Glomerular endothelial cell (primary cell): ENCODE measurements at regions not wholly inside any gene's neighbourhood (a gene's known extent, or its start where the extent isn't known, plus 50 kb on each side); places are given as distances from the start of the nearest gene placed in this dataset.
"Not testable (repeated sequence)": the region's sequence is repeated elsewhere in the genome, so short reads cannot be mapped to it uniquely, and the experiment has no call there.

Experiments
- DNase-seq: peaks from one replicate; pipeline ENCODE4 v3.0.0-alpha.2; 2011; ENCODE audit warnings: low read depth, low spot score; ENCODE audit errors: extremely low read depth

DNA sequence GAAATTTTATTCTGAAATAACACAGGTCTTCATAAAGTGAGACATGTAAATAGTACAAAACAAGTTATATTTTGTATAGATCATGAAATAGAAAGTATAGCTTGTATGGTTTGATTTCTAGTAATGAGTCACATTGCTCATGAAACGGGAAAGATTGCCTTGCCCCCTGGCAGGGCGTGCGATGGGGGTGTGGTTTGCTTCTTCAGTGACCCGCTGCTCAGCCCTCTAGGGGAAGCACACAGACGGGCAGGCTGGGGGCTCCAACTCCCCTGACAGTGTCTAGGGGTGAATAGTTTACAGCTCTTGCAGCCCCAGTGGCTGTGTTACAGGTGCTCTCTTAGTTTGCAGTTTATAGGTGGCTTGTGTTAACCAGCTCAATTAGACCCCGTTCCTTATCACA is 170.5 kb upstream of the RGS17 start:
- DNase-seq = no peak

DNA sequence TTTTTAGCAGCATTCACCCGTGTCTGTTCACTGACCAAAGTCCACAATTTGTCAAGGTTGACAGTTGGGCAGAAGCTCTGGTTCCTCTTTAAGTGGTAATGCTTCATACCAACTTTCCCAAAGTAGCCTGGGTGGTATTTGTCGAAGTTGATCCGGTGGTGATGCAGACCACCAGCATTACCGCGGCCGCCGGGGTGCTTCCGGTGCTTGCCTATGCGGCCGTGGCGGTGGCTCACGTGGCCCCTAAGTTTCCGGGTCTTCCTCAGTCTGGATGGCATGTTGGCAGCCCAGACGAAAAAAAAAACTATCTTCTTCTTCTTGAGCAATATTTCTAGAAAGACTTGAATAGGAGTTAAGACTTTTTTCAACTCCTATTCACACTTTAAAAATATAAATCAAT is 151.4 kb upstream of the RGS17 start:
- DNase-seq = not testable (repeated sequence)

DNA sequence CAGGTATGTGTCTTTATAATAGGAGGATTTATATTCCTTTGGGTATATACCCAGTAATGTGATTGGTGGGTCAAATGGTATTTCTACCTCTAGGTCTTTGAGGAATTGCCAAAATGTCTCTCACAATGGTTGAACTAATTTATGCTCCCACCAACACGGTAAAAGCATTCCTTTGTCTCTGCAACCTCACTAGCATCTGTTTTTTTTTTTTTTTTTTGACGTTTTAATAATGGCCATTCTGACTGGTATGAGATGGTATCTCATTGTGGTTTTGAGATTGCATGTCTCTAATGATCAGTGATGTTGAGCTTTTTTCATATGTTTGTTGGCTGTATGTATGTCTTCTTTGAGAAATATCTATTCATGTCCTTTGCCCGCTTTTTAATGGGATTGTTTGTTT is 144.9 kb upstream of the RGS17 start:
- no peak for DNase-seq

DNA sequence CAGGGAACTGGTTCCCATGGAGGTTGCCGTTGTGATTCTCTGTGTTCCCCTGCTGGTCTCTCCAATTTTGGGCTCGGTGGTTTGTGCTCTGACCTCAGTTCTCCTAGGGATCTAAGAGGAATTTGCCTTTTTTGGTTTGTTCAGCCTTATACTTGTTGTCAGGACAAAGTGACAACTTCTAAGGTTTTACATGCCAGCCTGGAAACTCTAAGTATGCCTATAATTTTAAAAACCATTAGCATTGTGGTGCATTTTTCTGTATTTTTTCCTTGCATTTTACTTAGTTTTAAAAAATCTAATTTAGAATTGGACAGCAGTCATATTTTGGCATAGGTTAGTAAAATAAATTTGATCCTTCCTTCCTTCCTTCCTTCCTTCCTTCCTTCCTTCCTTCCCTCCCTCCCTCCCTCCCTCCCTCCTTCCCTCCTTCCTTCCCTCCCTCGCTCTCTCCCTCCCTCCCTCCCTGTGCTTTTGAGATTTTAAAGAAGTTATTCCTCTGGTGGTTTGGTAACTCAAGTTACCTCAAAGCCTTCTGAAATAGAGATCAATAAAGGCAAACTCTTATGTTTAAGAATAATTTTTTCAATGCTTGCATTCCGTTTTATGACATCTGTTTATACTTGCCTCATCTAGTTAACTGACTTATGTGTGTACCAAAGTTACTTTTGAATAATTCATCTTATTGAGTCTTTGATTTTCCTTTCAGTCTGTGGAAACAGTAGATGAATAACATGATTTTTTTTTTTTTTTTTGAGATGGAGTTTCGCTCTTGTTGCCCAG is 141.3 kb upstream of the RGS17 start:
- no peak for DNase-seq

DNA sequence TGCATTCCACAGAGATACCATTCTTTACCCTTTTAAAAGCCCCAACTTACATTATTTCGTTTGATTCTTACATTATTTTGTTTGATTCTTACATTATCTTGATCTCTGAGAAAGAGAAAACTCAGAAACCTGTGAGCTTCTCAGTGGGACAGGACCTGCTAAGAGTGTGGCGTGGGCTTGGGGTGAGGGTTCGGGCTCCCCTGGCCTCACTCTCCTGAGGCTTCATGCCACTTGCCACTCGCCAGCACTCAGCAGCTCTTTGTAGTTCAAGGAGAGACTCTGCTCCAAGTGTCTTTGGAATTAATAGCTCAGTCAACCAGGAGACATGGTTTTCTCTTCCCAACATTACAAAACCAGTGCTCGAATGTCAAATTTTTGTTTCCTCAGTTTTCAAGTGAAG is 132.4 kb upstream of the RGS17 start:
- DNase-seq = no peak

DNA sequence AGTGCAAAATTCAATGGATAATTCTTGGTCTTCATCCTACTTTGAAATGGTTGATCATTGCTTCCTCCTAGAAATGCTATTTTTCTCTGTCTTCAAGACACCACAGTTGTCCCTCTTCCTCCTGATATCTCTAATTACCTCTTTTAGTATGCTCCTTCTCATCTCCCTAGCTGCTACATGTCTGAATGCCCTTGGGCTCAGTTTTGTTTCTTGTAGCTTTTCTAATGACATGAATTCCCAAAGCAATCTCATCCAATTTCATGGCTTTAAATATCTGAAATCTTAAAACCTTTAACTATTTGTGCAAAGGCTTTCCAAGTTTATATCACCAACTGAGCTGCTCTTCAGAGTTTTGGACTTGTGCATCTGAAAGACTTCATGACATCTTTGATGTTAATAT is 120.2 kb upstream of the RGS17 start:
- no peak for DNase-seq

DNA sequence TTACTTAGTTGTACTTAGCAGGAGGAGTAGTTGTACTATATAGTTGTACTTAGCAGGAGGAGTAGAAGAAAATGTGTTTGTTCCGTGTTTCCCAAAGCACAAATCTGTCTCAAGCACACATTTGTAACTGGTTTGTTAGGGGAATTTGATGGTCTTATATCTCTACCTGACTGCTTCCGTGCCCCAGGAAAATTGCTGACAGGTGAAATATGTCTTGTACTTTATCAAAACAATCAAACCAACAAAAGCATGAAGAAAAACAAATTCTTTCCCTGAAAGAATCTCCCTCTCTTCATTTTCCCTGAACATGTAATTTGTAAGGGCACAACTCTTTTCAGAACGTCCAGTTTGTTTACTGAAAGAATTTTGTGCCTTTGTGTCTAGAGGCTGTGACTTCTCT is 106.6 kb upstream of the RGS17 start:
- DNase-seq = no peak

DNA sequence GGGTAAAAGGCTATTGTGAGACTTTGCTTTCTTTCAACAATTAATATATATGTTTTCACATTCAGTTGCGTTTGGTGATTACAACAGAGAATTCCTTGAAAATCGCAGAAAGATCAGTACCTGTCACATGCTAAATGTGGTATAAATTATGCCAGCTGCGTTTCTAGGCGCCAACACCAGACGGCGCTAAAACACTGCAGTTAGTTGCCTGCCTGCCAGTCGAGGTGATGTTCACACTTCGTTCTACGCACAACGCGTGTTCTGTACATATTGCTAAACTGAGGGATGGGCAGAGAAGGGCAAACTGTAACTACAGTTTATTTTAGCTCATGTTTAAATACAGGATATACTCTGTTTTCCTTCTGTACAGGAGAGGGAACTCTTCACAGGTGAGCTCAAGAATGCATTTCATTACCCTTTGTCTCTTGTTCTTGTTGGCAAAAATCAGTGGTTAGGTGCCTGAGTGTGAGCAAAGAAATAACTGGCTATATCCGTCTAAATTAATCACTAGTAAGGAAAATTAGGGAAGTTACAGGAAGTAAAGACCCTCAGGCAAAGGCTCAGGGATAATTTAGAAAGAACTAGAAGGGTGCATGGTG is 100.1 kb upstream of the RGS17 start:
- peak; percentile 16 for DNase-seq

DNA sequence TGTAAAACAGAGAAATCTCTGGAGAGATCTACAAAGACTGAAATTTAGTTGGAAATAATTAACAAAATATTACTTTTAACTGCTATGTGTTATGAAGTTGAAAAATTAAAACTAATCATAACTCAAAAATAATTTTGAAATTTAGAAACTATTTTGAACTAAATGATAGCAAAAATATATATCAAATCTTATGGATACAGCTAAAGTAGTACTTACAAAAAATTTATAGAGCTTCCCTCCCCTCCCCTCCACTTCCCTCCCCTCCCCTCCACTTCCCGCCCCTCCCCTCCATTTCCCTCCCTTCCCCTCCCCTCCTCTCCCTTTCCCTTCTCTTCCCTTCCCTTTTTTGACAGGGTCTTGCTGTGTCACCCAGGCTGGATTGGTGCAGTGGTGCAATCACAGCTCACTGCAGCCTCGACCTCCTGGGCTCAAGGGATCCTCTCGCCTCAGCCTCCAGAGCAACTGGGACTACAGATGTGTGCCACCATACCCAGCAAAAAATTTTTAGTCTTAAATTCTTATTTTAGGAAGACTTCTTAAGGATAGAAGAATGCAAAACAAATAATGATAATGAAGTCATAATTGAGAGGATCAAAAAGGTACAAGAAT is 87.2 kb upstream of the RGS17 start:
- no peak for DNase-seq

DNA sequence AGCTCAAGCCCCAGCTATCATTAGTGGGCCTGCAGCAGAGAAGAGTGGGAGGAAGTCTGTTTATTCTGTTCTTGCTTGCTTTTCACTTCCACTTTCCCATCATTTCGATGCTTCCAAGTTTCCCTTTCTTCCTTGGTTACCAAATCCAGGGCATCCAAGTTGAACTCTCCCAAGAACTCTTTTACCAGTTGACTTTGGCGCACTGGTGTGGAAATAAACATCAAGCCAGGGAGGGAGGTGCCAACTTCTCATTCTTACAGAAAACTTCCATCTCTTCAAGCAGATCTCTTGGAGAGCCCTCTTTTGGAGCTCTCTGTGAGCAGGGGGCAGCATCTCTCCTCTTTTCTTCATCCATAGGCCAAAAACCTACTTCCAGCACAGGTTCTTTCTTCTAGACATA is 85.7 kb upstream of the RGS17 start:
- no peak for DNase-seq

DNA sequence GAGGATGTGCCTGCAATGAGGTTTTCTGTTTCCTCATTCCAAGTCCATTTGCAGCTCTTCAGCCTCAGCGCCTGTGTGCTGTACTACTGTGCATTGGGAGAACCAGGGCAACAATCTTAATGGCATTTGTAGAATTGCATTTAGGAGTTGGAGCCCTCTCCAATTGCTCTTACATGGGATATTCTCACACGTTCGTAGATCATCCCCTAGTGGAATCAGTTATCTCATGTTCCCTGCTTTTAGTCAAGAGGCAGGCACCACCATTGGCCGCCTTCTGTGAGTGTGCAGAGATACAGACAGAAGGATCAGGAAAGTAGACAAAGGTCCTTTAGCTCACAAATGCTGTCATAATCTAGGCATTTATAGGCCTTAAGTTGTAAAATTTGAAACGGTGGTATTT is 84.2 kb upstream of the RGS17 start:
- no peak for DNase-seq

DNA sequence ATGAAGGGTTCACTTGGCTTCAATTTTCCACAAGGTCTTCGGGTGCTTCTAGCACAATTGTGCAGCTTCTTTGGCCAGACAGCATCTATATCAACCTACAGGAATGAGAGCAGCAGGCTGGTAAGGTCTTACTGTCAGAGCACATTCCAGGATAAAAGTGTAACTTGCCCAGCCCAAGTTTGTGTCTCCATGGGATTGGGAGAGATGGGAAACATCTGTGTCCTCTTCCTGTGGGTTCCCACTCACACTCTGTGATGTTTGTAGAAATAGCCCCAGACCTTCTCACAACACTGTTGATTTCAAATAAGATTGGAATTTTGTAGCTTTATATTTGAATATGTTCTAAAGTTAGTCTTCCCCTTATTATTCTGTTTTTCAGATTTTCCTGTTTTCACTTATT is 83.4 kb upstream of the RGS17 start:
- peak; percentile 29 for DNase-seq

DNA sequence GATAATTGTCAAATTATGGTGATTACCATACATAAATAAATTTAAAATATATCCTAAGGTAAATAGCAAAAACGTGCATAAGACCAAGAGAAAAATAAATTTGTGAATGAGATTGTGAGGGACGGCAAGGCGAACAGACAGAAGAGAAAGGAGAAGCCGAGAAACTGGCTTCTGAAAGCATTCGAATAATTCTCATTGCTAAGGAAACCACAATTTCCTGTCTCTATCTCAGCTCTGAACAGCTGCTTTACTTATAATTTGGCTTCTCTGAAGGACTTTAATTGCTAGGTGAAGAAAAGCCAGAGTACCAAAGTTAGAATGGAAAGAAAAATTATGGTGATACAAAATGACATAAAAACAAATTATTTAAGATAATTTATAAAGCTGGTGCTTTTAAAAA is 79.0 kb upstream of the RGS17 start:
- DNase-seq = no peak

DNA sequence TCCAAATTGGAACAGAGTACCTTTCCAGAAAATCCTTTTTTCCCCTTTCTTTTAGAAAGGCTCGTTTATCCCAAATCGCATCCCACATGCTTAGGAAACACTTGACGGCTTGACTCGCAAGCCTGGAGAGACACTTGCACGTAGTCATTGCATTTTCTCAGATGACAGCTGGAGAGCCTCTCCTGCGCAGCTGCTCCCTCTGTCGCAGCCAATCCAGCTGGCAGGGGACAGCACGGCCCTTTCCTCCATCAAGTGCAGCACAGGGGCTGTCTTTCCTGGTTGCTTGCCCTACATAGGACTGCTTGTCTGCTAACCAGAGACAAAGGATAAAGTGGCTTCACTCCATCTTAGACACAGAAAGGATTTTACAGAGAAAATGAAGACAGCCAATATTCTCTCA is 77.6 kb upstream of the RGS17 start:
- no peak for DNase-seq

DNA sequence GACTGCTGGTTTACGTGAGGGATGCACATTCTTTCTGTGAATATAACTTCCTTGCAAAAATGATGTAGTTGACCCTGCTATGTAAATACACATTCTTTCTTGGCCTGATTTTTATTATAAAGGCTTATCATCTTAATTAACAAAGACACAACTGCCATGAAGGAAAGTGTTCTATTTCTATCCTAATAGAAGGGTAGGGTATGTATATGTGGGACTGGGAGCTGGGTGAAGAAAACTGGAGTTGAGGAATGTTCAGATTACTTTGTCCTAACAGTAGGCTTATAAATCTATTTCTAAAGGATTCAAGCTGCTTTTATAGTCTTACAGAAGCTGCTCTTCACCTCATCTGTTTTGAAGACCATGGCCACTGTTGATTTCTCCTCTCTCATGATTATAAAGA is 76.5 kb upstream of the RGS17 start:
- no peak for DNase-seq

DNA sequence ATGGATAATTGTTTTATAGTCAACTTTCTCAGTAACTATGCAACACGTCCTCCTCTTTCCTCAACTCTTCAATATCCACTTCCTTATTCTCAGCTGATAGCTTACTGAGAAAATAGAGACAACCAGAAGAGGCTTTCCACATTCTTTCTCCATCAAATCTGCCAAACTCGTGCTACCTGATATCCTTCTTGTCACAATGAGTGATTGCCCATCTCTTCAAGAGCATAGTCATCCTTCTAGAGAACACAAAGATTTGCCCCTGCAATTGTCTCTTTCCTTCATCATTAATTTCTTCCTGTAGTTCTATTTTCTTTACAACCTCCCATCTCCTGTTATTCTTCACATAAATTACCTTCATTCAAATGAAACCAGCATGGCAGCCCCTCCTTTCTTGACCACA is 75.9 kb upstream of the RGS17 start:
- no peak for DNase-seq

DNA sequence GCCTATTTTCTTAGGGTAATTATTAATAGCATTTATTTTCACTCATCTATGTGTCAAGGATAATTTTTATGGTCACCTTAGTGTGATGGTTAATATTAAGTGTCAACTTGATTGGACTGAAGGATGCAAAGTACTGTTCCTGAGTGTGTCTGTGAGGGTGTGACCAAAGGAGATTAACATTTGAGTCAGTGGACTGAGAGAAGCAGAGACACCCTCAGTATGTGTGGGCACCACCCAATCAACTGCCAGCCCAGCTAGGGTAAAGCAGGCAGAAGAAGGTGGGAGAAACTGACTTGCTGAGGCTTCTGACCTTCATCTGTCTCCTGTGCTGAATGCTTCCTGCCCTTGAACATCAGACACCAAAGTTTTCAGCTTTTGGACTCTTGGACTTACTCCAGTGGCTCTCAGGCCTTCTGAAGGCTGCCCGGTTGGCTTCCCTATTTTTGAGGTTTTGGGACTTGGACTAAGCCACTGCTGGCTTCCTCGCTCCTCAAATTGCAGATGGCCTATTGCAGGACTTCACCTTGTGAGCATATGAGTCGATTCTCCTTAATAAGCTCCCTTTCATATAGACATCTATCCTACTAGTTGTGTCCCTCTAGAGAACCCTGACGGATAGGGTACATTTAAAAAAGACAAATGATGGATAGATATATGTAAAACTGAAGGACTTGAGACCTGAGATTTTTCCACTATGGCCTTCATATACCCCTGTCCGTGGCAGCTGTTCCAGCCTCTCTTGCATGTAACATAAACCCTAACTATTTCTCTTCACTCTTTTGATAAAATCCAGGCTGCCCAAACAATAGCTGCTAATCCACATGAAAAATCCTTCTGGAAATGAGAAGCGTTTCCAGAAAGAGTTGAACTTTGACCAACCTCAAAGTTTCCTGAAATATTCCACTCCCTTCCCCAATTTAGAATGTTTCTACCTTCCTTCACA is 62.1 kb upstream of the RGS17 start:
- no peak for DNase-seq

DNA sequence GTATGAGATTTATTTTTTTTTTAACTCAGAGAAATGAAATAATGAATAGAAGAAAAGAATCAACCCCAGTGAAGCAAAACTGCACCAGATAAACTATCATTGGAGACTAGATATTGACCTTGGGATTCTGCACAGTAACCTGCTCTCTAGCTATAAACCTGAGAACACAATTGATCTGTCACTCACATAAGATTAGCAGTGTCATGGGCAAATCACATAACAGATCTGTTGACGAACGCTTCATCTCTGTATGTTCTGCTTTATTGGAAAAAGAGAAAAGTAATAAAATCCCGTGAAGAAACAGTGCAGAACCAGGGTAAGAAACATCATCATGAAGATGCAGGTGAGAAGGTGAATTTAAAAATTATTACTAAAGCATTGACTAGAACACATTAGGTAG is 52.8 kb upstream of the RGS17 start:
- no peak for DNase-seq
